OCI-LY1 (cell line): ENCODE measurements at regions not wholly inside any gene's neighbourhood (a gene's known extent, or its start where the extent isn't known, plus 50 kb on each side); places are given as distances from the start of the nearest gene placed in this dataset.

Experiments
- EZH2 ChIP-seq: fragments of 200-600 bp; sonication (generic), shearing (Covaris generic); IDR thresholded peaks from 2 replicates; pipeline ENCODE4 v1.8.0; 2017; ENCODE audit warnings: borderline replicate concordance, mixed run types, mild to moderate bottlenecking, antibody characterized with exemption, low read length, moderate library complexity, mixed read lengths
- TF ChIP-seq, protein P1 (sequence below): fragments of 200-600 bp; sonication (generic), shearing (Covaris generic); IDR thresholded peaks from 2 replicates; pipeline ENCODE4 v1.5.1; 2017; ENCODE audit warnings: mild to moderate bottlenecking, antibody characterized with exemption, low read length, moderate library complexity, mixed read lengths

GRCh38 chr3:177862962-177863491 lies 665.7 kb upstream of the TBL1XR1 start:
- TF ChIP-seq, protein P1, sequence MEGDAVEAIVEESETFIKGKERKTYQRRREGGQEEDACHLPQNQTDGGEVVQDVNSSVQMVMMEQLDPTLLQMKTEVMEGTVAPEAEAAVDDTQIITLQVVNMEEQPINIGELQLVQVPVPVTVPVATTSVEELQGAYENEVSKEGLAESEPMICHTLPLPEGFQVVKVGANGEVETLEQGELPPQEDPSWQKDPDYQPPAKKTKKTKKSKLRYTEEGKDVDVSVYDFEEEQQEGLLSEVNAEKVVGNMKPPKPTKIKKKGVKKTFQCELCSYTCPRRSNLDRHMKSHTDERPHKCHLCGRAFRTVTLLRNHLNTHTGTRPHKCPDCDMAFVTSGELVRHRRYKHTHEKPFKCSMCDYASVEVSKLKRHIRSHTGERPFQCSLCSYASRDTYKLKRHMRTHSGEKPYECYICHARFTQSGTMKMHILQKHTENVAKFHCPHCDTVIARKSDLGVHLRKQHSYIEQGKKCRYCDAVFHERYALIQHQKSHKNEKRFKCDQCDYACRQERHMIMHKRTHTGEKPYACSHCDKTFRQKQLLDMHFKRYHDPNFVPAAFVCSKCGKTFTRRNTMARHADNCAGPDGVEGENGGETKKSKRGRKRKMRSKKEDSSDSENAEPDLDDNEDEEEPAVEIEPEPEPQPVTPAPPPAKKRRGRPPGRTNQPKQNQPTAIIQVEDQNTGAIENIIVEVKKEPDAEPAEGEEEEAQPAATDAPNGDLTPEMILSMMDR = no peak
- no peak for TF ChIP-seq EZH2
